ENCODE measurements at regions not wholly inside any gene's neighbourhood (a gene's known extent, or its start where the extent isn't known, plus 50 kb on each side); places are given as distances from the start of the nearest gene placed in this dataset.

- TF ChIP-seq EP300 (IDR thresholded peaks at IDR 0.05; ENCODE audit: low read depth), result no peak
- TF ChIP-seq POLR2A (IDR thresholded peaks at IDR 0.05), result no peak
- no peak for TF ChIP-seq CTCF (IDR thresholded peaks at IDR 0.05)
- no peak for TF ChIP-seq POLR2AphosphoS5 (IDR thresholded peaks at IDR 0.05)
- H3K36me3 ChIP-seq, result no peaks in the 10 kb centered on the region
- H3K9me3 ChIP-seq, result no peaks in the 10 kb centered on the region
- no peak for DNase-seq
- H3K27me3 ChIP-seq, result no peaks in the 10 kb centered on the region
- in situ Hi-C loops (cut with MboI; ENCODE audit: low pct_ligation_motif_present in 1 of 4, low pct_unique_long_range_greater_than_20kb in 1 of 4, low sequenced_read_pairs in 3 of 4), result no loop called here
- intact Hi-C loops (cut with DNase I; ENCODE audit: low total_unique reads), result no loop called here
- no peak overlapping the region for H3K27ac ChIP-seq
- no peaks in the 10 kb centered on the region for H3K4me1 ChIP-seq
- 72 to 83% methylated on average over 4 of the region's 4 CpGs for WGBS, 2 donors (ENCODE audit: low coverage in 1 of 2)
- H3K4me3 ChIP-seq, result no peak overlapping the region
Observed at GRCh38 chr1:82921759-82922158, 1077.2 kb downstream of the TTLL7 start.

GRCh38 chr1:82920418-82921248, 1078.3 kb downstream of the TTLL7 start:
- 55 to 57% methylated on average over 3 to 4 of the region's 4 CpGs for WGBS, 2 donors (ENCODE audit: low coverage in 1 of 2)

GRCh38 chr1:82919837-82920236, 1079.1 kb downstream of the TTLL7 start:
- Histone ChIP-seq H3K27me3 (no peaks in the 10 kb centered on the region), H3K9me3 (no peaks in the 10 kb centered on the region), H3K4me1 (no peaks in the 10 kb centered on the region), H3K4me3 (no peak overlapping the region), H3K27ac (no peak overlapping the region), H3K36me3 (no peaks in the 10 kb centered on the region)
- in situ Hi-C loops (cut with MboI; ENCODE audit: low pct_ligation_motif_present in 1 of 4, low pct_unique_long_range_greater_than_20kb in 1 of 4, low sequenced_read_pairs in 3 of 4), result no loop called here
- no peak for TF ChIP-seq POLR2A (IDR thresholded peaks at IDR 0.05)
- no peak for TF ChIP-seq EP300 (IDR thresholded peaks at IDR 0.05; ENCODE audit: low read depth)
- no peak for TF ChIP-seq CTCF (IDR thresholded peaks at IDR 0.05)
- TF ChIP-seq POLR2AphosphoS5 (IDR thresholded peaks at IDR 0.05), result no peak
- intact Hi-C loops (cut with DNase I; ENCODE audit: low total_unique reads), result no loop called here
- DNase-seq, result no peak

More at GRCh38 chr1:82920418-82921248, 1078.3 kb downstream of the TTLL7 start:
- intact Hi-C loops (cut with DNase I; ENCODE audit: low total_unique reads), result no loop called here
- in situ Hi-C loops (cut with MboI; ENCODE audit: low pct_ligation_motif_present in 1 of 4, low pct_unique_long_range_greater_than_20kb in 1 of 4, low sequenced_read_pairs in 3 of 4), result no loop called here
- H3K27me3 ChIP-seq, result no peaks in the 10 kb centered on the region
- TF ChIP-seq POLR2AphosphoS5 (IDR thresholded peaks at IDR 0.05), result no peak
- no peak for TF ChIP-seq CTCF (IDR thresholded peaks at IDR 0.05)
- TF ChIP-seq EP300 (IDR thresholded peaks at IDR 0.05; ENCODE audit: low read depth), result no peak
- no peak for TF ChIP-seq POLR2A (IDR thresholded peaks at IDR 0.05)
- no peak for DNase-seq
- no peaks in the 10 kb centered on the region for H3K36me3 ChIP-seq
- H3K4me3 ChIP-seq, result no peak overlapping the region
- no peaks in the 10 kb centered on the region for H3K4me1 ChIP-seq
- H3K9me3 ChIP-seq, result no peaks in the 10 kb centered on the region
- H3K27ac ChIP-seq, result no peak overlapping the region

- no peak overlapping the region for H3K4me3 ChIP-seq
- no peak for TF ChIP-seq POLR2A (IDR thresholded peaks at IDR 0.05)
- H3K27ac ChIP-seq, result no peak overlapping the region
- intact Hi-C loops (cut with DNase I; ENCODE audit: low total_unique reads), result no loop called here
- H3K9me3 ChIP-seq, result no peaks in the 10 kb centered on the region
- in situ Hi-C loops (cut with MboI; ENCODE audit: low pct_ligation_motif_present in 1 of 4, low pct_unique_long_range_greater_than_20kb in 1 of 4, low sequenced_read_pairs in 3 of 4), result no loop called here
- no peaks in the 10 kb centered on the region for H3K4me1 ChIP-seq
- H3K36me3 ChIP-seq, result no peaks in the 10 kb centered on the region
- no peaks in the 10 kb centered on the region for H3K27me3 ChIP-seq
- DNase-seq, result no peak
- 73 to 79% methylated on average over 2 to 3 of the region's 3 CpGs for WGBS, 2 donors (ENCODE audit: low coverage in 1 of 2)
Observed at GRCh38 chr1:82907313-82907712, 1091.6 kb downstream of the TTLL7 start.

GRCh38 chr1:82903626-82904025, 1095.3 kb downstream of the TTLL7 start:
- H3K4me3 ChIP-seq, result no peak overlapping the region
- H3K36me3 ChIP-seq, result no peaks in the 10 kb centered on the region
- no peaks in the 10 kb centered on the region for H3K9me3 ChIP-seq
- in situ Hi-C loops (cut with MboI; ENCODE audit: low pct_ligation_motif_present in 1 of 4, low pct_unique_long_range_greater_than_20kb in 1 of 4, low sequenced_read_pairs in 3 of 4), result no loop called here
- DNase-seq, result no peak
- intact Hi-C loops (cut with DNase I; ENCODE audit: low total_unique reads), result no loop called here
- H3K4me1 ChIP-seq, result no peaks in the 10 kb centered on the region
- H3K27ac ChIP-seq, result no peak overlapping the region
- H3K27me3 ChIP-seq, result no peaks in the 10 kb centered on the region
- WGBS, 2 donors (ENCODE audit: low coverage in 1 of 2), result 80 to 82% methylated on average over 4 of the region's 4 CpGs
- TF ChIP-seq POLR2A (IDR thresholded peaks at IDR 0.05) (no peak), POLR2AphosphoS5 (IDR thresholded peaks at IDR 0.05) (no peak), CTCF (IDR thresholded peaks at IDR 0.05) (no peak), EP300 (IDR thresholded peaks at IDR 0.05; ENCODE audit: low read depth) (no peak)
